Activated T-helper 17 cell treated with anti-CD3 and anti-CD28 coated beads, Interleukin-2, amount 50 U/mL, for 72 hours (primary cell): ENCODE measurements at regions not wholly inside any gene's neighbourhood (a gene's known extent, or its start where the extent isn't known, plus 50 kb on each side); places are given as distances from the start of the nearest gene placed in this dataset.
"Not testable (repeated sequence)": the region's sequence is repeated elsewhere in the genome, so short reads cannot be mapped to it uniquely, and the experiment has no call there.

ENCODE experiments used
- ATAC-seq: fragments of 150-1000 bp; cut with Tn5 transposase; replicated peaks from 2 replicates; pipeline ENCODE4 v1.10.0; 2021; ENCODE audit warnings: mild to moderate bottlenecking, moderate library complexity
- H3K27ac Mint-ChIP-seq: one replicate; pipeline ENCODE4 v1.8.0; 2022; ENCODE audit warnings: mixed read lengths
- H3K27me3 Mint-ChIP-seq: one replicate; pipeline ENCODE4 v1.8.0; 2022; ENCODE audit warnings: mixed read lengths
- H3K36me3 Mint-ChIP-seq: one replicate; pipeline ENCODE4 v1.8.0; 2022; ENCODE audit warnings: low read depth, mild to moderate bottlenecking, mixed read lengths
- H3K4me1 Mint-ChIP-seq: one replicate; pipeline ENCODE4 v1.8.0; 2022; ENCODE audit warnings: mixed read lengths
- H3K4me3 Mint-ChIP-seq: one replicate; pipeline ENCODE4 v1.8.0; 2022; ENCODE audit warnings: mild to moderate bottlenecking, mixed read lengths
- H3K9me3 Mint-ChIP-seq: one replicate; pipeline ENCODE4 v1.8.0; 2022; ENCODE audit warnings: mixed read lengths

DNA sequence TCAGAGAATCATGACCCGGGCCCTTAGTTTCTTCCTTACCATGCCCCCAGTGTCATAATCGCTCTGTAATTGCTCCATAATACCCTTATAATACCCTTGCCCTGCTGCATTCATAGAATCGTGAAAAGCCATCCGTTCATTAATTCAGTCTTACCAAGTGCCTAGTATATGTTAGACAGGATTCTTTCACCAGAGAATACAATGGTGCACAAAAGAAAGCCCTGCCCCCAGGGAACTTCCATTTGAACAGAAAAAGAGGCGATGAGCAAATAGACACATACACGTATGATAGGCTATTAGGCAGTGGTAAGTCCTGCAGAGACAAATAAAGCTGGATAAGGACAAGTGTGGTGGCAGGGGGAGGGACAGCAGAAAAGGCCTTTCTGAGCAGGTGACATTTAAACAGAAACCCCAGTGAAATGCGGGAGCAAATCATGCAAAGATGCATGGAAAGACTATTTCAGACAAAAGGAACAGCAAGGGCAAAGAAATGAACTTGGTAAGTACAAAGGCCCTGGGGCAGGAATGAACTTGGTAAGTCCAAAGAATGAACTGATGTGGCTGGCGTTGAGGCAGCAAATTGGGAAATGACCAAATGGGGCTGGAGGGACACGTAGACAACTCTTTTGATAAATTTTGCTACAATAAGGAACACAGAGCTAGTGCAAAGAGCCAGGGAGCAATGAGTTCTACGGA is 74.6 kb upstream of the CREB3L1 start:
- Mint-ChIP-seq H3K9me3 (no peaks in the 10 kb centered on the region), H3K27ac (no peak overlapping the region), H3K36me3 (no peaks in the 10 kb centered on the region), H3K4me3 (no peak overlapping the region), H3K4me1 (no peaks in the 10 kb centered on the region), H3K27me3 (peaks cover 37% of the 10 kb centered on the region)
- no peak for ATAC-seq

DNA sequence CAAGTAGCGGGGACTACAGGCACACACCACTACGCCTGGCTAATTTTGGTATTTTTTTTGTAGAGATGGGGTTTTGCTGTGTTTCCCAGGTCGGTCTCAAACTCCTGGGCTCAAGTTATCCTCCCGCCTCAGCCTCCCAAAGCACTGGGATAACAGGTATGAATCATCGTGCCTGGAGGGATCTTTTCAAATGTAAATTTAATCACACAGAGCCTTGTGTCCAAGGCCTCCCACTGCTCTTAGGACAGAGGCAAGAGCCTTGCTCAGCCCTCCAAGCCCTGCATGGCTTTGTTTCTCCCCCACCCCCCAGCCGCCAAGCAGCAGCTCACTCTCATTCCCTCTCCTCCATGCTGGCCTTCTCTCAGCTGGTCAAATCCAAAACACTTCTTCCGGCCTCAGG is 75.3 kb upstream of the CREB3L1 start:
- H3K4me3 Mint-ChIP-seq = no peak overlapping the region
- ATAC-seq = no peak
- no peak overlapping the region for H3K27ac Mint-ChIP-seq
- no peaks in the 10 kb centered on the region for H3K4me1 Mint-ChIP-seq
- H3K27me3 Mint-ChIP-seq = peaks cover 37% of the 10 kb centered on the region
- H3K9me3 Mint-ChIP-seq = no peaks in the 10 kb centered on the region
- H3K36me3 Mint-ChIP-seq = no peaks in the 10 kb centered on the region

DNA sequence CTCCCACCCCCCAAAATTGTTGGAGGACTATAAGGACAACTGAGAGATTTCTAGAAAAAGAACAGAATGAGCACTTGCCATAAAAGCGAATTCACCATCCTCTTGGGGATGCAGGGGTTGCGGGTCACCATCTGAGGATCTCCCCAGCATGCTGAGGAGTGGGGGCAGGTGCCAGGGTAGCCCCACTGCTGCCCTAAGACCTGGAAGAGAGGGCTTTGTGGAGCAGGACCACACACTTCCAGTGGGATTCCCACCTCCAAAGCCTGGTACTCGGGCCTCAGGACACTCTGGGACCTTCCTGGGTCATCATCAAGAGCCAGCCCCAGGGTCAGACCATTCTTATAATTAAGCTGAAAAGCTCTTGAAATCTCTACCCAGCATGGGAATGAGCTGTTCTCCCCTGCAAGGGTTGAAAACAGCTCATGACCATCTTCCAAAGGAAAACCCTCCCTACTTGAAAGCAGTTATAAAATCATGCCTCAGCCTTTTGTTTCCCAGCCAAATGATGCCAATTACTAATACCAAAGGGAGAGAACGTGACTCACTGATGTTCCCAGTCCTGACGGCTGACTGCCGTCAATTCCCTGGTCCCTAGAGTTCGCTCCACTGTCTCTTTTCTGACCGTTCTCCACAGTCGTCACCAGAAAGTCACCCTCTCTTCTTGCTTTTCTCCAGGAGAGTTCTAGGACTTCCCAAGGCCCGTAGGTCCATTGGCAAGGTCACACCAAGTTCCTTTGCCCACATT is 76.8 kb upstream of the CREB3L1 start:
- Mint-ChIP-seq H3K27me3 (peaks cover 37% of the 10 kb centered on the region), H3K9me3 (no peaks in the 10 kb centered on the region), H3K36me3 (no peaks in the 10 kb centered on the region), H3K27ac (no peak overlapping the region), H3K4me3 (no peak overlapping the region), H3K4me1 (no peaks in the 10 kb centered on the region)
- no peak for ATAC-seq

DNA sequence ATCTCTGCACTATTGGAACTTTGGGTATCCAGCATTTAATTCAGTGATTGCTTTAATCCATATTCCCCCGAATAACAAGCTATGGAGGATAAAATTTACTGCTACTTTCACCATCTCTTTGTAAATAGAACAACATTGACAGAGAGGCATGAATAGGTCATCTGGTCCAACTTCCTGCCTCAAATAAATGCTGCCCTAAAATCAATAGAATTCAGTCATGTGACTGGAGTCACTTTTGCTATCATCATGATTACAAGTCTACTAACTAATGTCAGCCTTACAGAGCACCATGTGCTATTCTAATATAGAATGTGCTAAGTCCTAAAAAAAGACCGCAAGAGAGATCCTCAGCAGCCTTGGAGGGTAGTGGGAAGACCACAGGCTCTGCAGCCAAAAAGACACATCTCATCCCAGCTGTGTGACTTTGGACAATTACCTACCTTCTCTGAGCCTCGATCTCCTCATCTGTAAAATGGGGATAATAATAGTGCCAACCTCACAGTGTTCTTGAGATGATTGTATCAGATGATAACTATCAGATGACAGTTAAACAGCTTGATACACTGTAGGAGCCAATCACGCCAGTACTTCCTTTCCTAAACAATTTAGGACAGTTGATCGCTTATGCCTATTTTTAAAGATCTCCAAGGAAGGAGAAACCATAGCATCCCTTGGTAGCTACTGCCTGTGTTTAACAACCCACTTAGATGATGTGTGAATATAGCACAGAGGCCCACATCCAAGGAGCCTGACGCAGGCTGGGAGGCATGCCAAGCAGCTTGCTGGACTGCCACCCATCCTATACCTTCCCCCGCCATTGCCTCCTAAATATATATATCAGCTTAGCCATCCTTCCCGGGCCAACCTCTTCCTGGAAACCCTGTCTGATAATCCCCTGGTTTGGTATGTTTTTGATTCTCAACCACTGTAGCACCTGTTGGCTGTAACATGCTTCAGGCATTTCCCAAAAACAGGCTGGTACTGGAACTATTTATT is 77.3 kb upstream of the PHF21A start:
- no peak overlapping the region for H3K4me3 Mint-ChIP-seq
- no peaks in the 10 kb centered on the region for H3K4me1 Mint-ChIP-seq
- H3K36me3 Mint-ChIP-seq = no peaks in the 10 kb centered on the region
- no peak overlapping the region for H3K27ac Mint-ChIP-seq
- H3K27me3 Mint-ChIP-seq = peaks cover 24% of the 10 kb centered on the region
- ATAC-seq = no peak
- H3K9me3 Mint-ChIP-seq = no peaks in the 10 kb centered on the region

DNA sequence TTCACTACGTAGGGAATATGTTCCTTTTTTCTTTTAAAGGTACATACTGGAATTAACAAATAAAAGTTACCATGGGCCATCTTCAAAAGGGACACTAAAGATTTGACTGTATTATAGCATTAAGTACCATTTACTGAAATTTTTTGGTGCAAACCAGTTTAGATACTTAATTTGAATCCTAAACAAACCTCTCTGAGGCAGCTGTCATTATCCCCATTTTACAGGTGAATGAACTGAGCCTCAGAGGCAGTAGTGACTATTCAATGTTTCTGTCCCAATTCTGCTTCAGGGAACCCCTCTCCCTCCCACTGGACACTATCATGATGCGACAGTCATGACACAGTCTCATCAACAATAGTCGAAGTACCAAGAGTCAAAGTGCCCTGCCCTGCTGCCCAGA is 76.2 kb upstream of the PHF21A start:
- no peak for ATAC-seq
- no peak overlapping the region for H3K27ac Mint-ChIP-seq
- no peaks in the 10 kb centered on the region for H3K4me1 Mint-ChIP-seq

DNA sequence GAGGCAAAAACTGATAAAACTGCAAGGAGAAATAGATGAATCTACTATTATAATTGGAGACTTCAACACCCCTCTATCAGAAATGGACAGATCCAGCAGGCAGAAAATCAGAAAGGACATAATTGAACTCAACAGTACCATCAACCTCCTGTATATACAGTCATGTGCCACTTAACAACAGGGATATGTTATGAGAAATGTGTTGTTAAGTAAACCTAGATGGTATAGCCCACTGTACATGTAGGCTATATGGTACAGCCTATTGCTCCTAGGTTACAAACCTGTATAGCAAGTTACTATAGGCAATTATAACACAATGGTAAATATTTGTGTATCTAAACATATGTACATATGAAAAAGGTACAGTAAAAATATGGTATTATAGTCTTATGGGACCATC is 66.8 kb upstream of the PHF21A start:
- Mint-ChIP-seq H3K27me3 (peaks cover 31% of the 10 kb centered on the region), H3K36me3 (no peaks in the 10 kb centered on the region), H3K4me1 (no peaks in the 10 kb centered on the region), H3K27ac (no peak overlapping the region), H3K9me3 (peaks cover 6% of the 10 kb centered on the region), H3K4me3 (no peak overlapping the region)
- ATAC-seq = no peak

More for the DNA sequence above, 76.2 kb upstream of the PHF21A start:
- no peak overlapping the region for H3K4me3 Mint-ChIP-seq
- no peaks in the 10 kb centered on the region for H3K36me3 Mint-ChIP-seq
- peaks cover 18% of the 10 kb centered on the region for H3K27me3 Mint-ChIP-seq
- H3K9me3 Mint-ChIP-seq = no peaks in the 10 kb centered on the region

DNA sequence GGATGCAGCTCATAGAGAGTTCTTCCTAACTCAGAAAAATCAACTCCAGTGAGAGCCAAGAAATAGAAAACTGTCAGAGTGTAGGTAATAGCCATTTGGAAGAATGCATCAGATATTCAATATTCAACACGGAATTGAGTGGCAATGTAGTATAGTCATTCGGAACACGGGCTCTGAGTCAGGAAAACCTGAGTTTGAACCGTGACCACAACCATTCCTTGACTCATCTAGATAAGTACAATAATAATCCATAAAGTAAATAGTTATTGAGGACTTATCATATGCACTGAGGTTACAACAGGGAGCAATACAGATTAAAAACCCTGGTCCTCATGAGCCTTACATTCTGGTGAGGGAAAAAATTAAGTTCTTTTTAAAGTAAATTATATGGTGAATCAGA is 62.6 kb upstream of the PHF21A start:
- peaks cover 33% of the 10 kb centered on the region for H3K27me3 Mint-ChIP-seq
- H3K27ac Mint-ChIP-seq = no peak overlapping the region
- no peaks in the 10 kb centered on the region for H3K4me1 Mint-ChIP-seq
- no peak overlapping the region for H3K4me3 Mint-ChIP-seq
- H3K9me3 Mint-ChIP-seq = peaks cover 6% of the 10 kb centered on the region
- ATAC-seq = no peak
- no peaks in the 10 kb centered on the region for H3K36me3 Mint-ChIP-seq

DNA sequence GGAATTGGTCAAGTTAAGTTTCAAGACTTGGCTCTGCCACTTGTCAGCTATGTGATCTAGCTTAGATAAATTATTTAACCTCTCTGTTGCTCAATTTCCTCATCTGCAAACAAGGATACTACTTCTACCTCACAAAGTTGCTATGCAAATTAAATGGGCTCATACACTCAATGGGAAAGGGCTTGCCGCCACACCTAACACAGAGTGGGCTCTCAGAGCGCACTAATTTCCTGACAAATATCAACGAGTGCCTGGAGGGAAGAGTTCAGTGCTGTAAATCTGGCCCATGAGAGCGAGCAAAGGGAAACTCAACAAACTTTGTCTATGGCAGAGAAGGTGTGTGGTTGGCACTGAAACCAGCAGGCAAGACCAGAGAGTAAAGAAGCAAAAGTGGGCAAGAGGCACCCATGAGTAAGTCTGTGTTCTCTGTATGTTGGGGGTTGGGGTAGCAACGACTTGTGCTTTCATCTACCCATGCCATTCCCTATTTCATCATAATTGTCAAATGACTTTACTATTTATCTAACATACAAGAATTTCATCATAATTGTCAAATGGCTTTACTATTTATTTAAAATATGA is 60.7 kb upstream of the PHF21A start:
- H3K9me3 Mint-ChIP-seq = peaks cover 6% of the 10 kb centered on the region
- no peak overlapping the region for H3K4me3 Mint-ChIP-seq
- no peaks in the 10 kb centered on the region for H3K36me3 Mint-ChIP-seq
- ATAC-seq = no peak
- no peaks in the 10 kb centered on the region for H3K4me1 Mint-ChIP-seq
- H3K27ac Mint-ChIP-seq = no peak overlapping the region
- peaks cover 36% of the 10 kb centered on the region for H3K27me3 Mint-ChIP-seq

DNA sequence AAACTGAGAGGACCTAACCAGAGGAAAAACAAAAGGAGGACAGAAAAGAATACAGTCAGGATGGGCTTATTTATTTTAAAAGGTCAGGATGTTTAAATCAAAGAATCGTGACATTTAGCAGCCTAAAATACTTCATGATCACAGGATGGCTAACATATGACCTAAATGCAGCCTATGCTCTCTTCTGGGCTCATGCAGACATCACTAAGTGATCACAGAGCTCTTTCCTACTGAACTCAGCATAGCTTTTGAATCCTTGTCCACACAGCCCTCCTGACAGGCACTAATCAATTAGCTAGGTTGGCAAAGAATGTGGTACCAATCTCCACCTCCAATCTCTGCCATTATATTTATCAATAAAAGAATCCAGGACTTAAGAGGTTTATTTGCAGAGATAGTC is 60.1 kb upstream of the PHF21A start:
- Mint-ChIP-seq H3K4me1 (no peaks in the 10 kb centered on the region), H3K4me3 (no peak overlapping the region), H3K27ac (no peak overlapping the region), H3K27me3 (peaks cover 39% of the 10 kb centered on the region), H3K36me3 (no peaks in the 10 kb centered on the region), H3K9me3 (peaks cover 6% of the 10 kb centered on the region)
- ATAC-seq = no peak

DNA sequence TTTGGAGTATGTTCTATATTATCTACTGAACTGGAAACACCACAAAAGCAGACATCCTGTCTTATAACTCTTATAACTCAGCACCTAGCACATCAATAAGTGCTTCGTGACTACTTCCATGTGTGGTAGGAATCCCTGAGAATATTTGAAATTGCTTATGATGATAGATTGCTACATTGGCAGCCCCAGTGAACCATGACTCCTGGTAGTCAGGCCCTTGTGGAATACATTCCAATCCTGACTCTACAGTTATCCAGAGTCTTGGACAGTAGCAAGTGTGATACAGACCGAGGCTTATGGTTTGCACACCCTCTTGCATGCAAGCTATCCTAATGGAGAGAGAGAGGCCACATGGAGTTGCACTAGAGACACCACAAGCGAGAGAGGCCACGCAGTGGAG is 59.5 kb upstream of the PHF21A start:
- no peak for ATAC-seq
- H3K27me3 Mint-ChIP-seq = peaks cover 43% of the 10 kb centered on the region
- no peaks in the 10 kb centered on the region for H3K4me1 Mint-ChIP-seq
- H3K27ac Mint-ChIP-seq = no peak overlapping the region
- H3K9me3 Mint-ChIP-seq = peaks cover 5% of the 10 kb centered on the region
- no peak overlapping the region for H3K4me3 Mint-ChIP-seq
- no peaks in the 10 kb centered on the region for H3K36me3 Mint-ChIP-seq

DNA sequence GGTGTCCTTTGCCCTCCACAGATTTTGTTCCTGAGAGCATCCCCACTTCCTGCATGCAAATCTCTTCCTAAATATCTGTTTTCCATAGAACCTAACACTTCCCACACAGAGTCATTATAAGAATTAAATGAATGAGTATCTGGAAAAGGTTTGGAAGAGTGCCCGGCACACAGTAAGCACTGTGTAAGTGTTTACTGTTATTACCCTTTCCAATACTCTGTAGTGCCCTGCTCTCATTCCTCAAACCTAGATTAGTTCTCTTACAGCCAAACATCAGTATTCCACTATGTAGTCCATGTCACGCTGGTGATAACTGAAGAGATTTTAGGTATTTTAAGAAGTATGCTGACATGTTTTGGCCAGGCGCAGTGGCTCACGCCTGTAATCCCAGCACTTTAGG is 57.3 kb upstream of the PHF21A start:
- Mint-ChIP-seq H3K4me1 (no peaks in the 10 kb centered on the region), H3K4me3 (no peak overlapping the region), H3K9me3 (no peaks in the 10 kb centered on the region), H3K27ac (no peak overlapping the region), H3K27me3 (peaks cover 31% of the 10 kb centered on the region), H3K36me3 (no peaks in the 10 kb centered on the region)
- ATAC-seq = no peak

DNA sequence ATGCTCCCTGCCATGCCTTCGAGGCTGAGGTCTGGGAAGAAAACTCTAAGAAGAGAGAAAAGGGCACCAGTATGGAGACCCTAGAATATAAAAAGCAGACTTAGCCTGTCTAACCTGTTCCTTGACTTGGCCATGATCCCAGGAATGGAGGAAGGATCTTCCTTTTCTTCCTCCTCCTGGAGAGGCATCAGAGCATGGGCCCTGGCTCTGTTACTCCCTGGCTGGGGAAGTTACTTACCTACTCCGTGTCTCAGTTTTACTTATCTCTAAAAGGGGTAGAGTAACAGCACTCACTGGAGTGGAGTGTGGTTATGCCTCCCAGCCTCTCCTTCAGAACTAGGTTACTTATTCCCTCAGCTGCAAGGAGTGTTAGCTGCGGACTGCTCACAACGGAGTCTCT is 55.2 kb upstream of the PHF21A start:
- no peaks in the 10 kb centered on the region for H3K4me1 Mint-ChIP-seq
- H3K9me3 Mint-ChIP-seq = no peaks in the 10 kb centered on the region
- no peaks in the 10 kb centered on the region for H3K36me3 Mint-ChIP-seq
- peaks cover 30% of the 10 kb centered on the region for H3K27me3 Mint-ChIP-seq
- H3K27ac Mint-ChIP-seq = no peak overlapping the region
- no peak overlapping the region for H3K4me3 Mint-ChIP-seq
- no peak for ATAC-seq

DNA sequence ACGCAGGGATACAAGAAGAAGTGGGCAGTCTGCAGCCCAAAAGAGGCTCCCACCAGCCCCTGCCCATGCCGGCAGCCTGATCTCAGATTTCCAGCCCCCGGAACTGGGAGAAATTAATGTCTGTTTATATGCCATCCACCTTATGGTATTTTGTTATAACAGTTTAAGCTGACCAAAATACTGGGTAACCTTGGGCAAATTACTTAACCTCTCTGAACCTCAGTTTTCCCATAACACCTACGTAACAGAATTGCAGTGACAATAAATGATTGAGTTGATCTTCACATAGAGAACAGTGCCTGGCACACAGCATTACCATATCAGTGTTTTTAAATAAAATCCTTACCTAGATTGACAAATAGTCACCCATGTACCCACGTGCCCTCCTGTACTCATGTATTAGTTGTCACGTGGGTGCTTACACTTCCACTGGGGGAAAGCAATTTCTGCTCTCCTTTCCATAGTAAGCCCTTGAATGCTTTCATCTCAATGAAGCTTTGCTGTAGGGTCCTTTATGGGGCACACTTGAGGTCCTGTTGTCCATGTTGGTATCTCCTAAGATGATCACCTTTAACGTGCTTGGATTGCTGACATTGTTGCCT is 54.2 kb upstream of the PHF21A start:
- Mint-ChIP-seq H3K27ac (no peak overlapping the region), H3K27me3 (peaks cover 30% of the 10 kb centered on the region), H3K4me1 (no peaks in the 10 kb centered on the region), H3K4me3 (no peak overlapping the region), H3K36me3 (no peaks in the 10 kb centered on the region), H3K9me3 (no peaks in the 10 kb centered on the region)
- ATAC-seq = no peak

DNA sequence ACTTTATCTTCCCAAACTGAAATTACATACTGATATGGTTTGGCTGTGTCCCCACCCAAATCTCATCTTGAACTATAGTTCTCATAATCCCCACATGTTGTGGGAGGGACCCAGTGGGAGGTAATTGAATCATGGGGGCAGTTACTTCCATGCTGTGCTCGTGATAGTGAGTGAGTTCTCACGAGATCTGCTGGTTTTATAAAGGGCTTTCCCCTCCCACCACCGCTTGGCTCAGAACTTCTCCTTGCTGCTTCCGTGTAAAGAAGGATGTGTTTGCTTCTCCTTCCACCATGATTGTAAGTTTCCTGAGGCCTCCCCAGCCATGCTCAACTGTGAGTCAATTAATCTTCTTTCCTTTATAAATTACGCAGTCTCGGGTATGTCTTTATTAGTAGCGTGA is 50.4 kb upstream of the PHF21A start:
- not testable (repeated sequence) for H3K9me3 Mint-ChIP-seq, H3K4me1 Mint-ChIP-seq, ATAC-seq, H3K36me3 Mint-ChIP-seq, H3K4me3 Mint-ChIP-seq, H3K27ac Mint-ChIP-seq
- H3K27me3 Mint-ChIP-seq = peaks cover 29% of the 10 kb centered on the region
